Mucosa of descending colon (tissue), 3 donors: ENCODE measurements at regions not wholly inside any gene's neighbourhood (a gene's known extent, or its start where the extent isn't known, plus 50 kb on each side); places are given as distances from the start of the nearest gene placed in this dataset.
A peak's percentile ranks its signal among the peaks of the same experiment; 100 is the strongest.
"Not testable (repeated sequence)": the region's sequence is repeated elsewhere in the genome, so short reads cannot be mapped to it uniquely, and the experiment has no call there.

Experiments used
- ATAC-seq: fragments of 200-7000 bp; cut with Tn5 transposase; one replicate; pipeline ENCODE4 v1.9.1; 2020; ENCODE audit warnings: mild to moderate bottlenecking, moderate library complexity
- DNase-seq, 3 donors: peaks; one replicate each; pipeline ENCODE4 v3.0.0-alpha.2; 2020
- H3K36me3 ChIP-seq: fragments of 200-600 bp; one replicate; pipeline ENCODE4 v1.8.0; 2021; ENCODE audit warnings: low read depth, mild to moderate bottlenecking
- H3K4me1 ChIP-seq: fragments of 200-600 bp; one replicate; pipeline ENCODE4 v1.8.0; 2021; ENCODE audit warnings: low read depth, mild to moderate bottlenecking
- H3K4me3 ChIP-seq: fragments of 200-600 bp; one replicate; pipeline ENCODE4 v1.8.0; 2021; ENCODE audit warnings: mild to moderate bottlenecking
- H3K9me3 ChIP-seq: fragments of 200-600 bp; one replicate; pipeline ENCODE4 v1.8.0; 2021; ENCODE audit warnings: mild to moderate bottlenecking
- CTCF ChIP-seq: fragments of 200-600 bp; IDR thresholded peaks from one replicate; pipeline ENCODE4 v1.8.0; 2022; ENCODE audit warnings: antibody characterized with exemption, mild to moderate bottlenecking
- intact Hi-C, 2 donors: fragments of 100-400 bp; cut with DNase I in 1 of 2; cut with micrococcal nuclease in 1 of 2; formaldehyde crosslinking; loops; one replicate each; pipeline versions ENCODE4 v1.11.0 to v1.11.1; 2022; cut with DNase I, micrococcal nuclease
- donor health status: DM: no; HTN: no; CAD: no; lungs with moderate emphysema.
- donor health status: DM: no; HTN: no; CAD: no.
- donor health status: DM: no; HTN: yes; CAD: no.

DNA sequence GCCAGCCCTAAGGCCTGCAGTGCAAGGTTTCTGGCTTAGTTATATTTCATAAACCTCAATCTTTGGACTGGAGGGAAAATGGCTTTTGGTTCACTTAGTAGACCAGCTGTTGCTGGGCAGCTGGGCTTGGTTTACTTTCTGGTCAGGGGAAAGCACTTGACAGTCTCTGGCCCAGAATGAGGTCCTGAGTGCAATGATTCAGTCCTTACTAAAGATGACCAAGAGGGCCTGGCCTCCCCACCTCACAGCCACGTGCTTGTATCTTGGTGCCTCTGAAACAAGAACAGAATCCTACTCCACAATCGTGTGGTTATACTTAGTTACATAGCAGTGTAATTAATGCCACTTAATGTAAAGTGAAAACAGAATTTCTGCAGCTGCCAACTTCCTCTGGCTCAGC lies 325.5 kb upstream of the MEIS1 start:
- TF ChIP-seq CTCF = no peak
- DNase-seq = peak in 1 of 3 donors; percentile 17
- intact Hi-C loops = no loop called here
- H3K4me1 ChIP-seq = no peaks in the 10 kb centered on the region
- no peaks in the 10 kb centered on the region for H3K9me3 ChIP-seq
- peak; percentile 20 for ATAC-seq
- H3K36me3 ChIP-seq = no peaks in the 10 kb centered on the region
- no peak overlapping the region for H3K4me3 ChIP-seq

DNA sequence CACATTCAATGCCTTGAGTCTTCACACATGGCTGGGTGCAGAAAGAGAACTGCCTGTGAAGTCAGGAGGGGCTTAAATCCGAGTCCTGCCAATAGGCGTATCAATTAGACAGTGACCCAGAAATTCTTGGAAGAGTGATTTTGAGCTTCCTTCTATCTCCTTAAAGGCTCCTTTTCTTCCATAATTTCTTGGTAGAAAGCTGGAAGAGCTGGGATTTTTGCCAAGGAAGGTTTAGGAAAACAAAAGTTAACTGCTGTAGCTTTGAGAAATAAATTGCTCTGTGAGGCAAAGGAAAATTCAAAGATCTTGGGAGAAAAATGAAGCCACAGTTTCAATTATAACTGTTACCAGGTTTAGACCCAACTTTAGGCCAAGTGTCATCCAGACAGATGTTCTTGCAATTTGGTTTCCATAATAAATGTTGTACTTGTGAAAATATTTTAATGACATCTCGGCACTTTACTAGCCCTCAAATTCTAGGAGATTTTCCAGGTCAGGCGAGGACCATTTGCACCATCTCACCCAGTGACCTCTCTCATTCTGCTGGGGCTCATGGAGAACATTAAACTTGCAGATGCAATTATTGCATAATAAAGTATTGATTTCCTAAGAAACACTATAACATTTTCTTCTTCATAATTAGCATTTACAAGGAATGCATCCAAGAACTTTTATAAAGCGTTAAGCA lies 329.7 kb upstream of the MEIS1 start:
- no peak for TF ChIP-seq CTCF
- no peaks in the 10 kb centered on the region for H3K4me1 ChIP-seq
- intact Hi-C loops = no loop called here
- DNase-seq (no peak), ATAC-seq (no peak)
- H3K36me3 ChIP-seq = no peaks in the 10 kb centered on the region
- no peaks in the 10 kb centered on the region for H3K9me3 ChIP-seq
- H3K4me3 ChIP-seq = no peak overlapping the region

- no peak for DNase-seq
- Histone ChIP-seq H3K4me3 (no peak overlapping the region), H3K9me3 (no peaks in the 10 kb centered on the region), H3K36me3 (no peaks in the 10 kb centered on the region), H3K4me1 (no peaks in the 10 kb centered on the region)
- no peak for TF ChIP-seq CTCF
- ATAC-seq = no peak
- intact Hi-C loops = no loop called here
Measured at GRCh38 chr2:66103581-66103980, 331.3 kb upstream of the MEIS1 start.

DNA sequence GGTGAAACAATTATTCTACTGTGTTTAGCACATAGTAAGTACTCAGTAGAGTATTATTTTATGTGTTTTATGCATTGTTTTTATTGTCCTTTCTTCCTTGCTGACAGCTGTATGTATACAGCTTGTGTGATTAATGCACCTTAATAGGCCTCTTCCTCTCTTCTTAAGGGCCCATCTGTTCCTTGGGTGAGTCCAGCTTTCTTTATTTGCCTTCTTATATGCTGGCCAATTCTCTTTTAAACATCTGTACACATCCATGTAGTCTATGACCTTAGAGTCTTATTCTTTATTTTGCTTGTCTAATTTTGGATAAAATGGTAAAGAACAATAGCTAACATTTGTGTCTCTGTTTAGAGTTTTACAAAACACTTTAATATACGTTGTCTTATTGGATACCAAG lies 333.7 kb upstream of the MEIS1 start:
- Histone ChIP-seq H3K36me3 (no peaks in the 10 kb centered on the region), H3K4me3 (no peak overlapping the region), H3K9me3 (no peaks in the 10 kb centered on the region), H3K4me1 (no peaks in the 10 kb centered on the region)
- DNase-seq = no peak
- intact Hi-C loops = no loop called here
- no peak for ATAC-seq
- no peak for TF ChIP-seq CTCF

- DNase-seq (no peak), ATAC-seq (no peak)
- TF ChIP-seq CTCF = no peak
- H3K9me3 ChIP-seq = no peaks in the 10 kb centered on the region
- H3K4me3 ChIP-seq = no peak overlapping the region
- no peaks in the 10 kb centered on the region for H3K36me3 ChIP-seq
- intact Hi-C loops = no loop called here
- no peaks in the 10 kb centered on the region for H3K4me1 ChIP-seq
Measured at GRCh38 chr2:66095820-66096345, 339.0 kb upstream of the MEIS1 start.

DNA sequence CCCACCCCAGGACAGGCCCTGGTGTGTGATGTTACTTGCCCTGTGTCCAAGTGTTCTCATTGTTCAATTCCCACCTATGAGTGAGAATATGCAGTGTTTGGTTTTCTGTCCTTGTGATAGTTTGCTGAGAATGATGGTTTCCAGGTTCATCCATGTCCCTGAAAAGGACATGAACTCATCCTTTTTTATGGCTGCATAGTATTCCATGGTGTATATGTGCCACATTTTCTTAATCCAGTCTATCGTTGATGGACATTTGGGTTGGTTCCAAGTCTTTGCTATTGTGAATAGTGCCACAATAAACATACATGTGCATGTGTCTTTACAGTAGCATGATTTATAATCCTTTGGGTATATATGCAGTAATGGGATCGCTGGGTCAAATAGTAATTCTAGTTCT lies 340.2 kb upstream of the MEIS1 start:
- DNase-seq, H3K4me1 ChIP-seq, ATAC-seq, intact Hi-C loops, H3K9me3 ChIP-seq, H3K4me3 ChIP-seq, H3K36me3 ChIP-seq: not testable (repeated sequence)
